SU-DHL-6 (cell line): ENCODE measurements at regions not wholly inside any gene's neighbourhood (a gene's known extent, or its start where the extent isn't known, plus 50 kb on each side); places are given as distances from the start of the nearest gene placed in this dataset.
A peak's percentile ranks its signal among the peaks of the same experiment; 100 is the strongest.

ENCODE experiments used
- H2AFZ ChIP-seq: fragments of 200-600 bp; sonication (generic); 2 replicates; pipeline ENCODE4 v1.6.1; 2014; ENCODE audit warnings: low read depth, mild to moderate bottlenecking, moderate library complexity, mixed read lengths, antibody characterized with exemption, low read length; ENCODE audit not compliant: severe bottlenecking
- H3F3A ChIP-seq: fragments of 200-600 bp; shearing (Covaris generic); 2 replicates; pipeline ENCODE4 v1.6.0; 2016; ENCODE audit warnings: antibody characterized with exemption, mild to moderate bottlenecking; ENCODE audit not compliant: insufficient read depth
- H3K27ac ChIP-seq: fragments of 200-600 bp; sonication (generic); 2 replicates; pipeline ENCODE4 v1.5.1; 2016; ENCODE audit warnings: low read depth, mild to moderate bottlenecking, low read length, moderate library complexity, mixed read lengths
- H3K27me3 ChIP-seq: fragments of 200-600 bp; sonication (generic), shearing (Covaris generic); 2 replicates; pipeline ENCODE4 v1.6.0; 2014; ENCODE audit warnings: mild to moderate bottlenecking, low read length
- H3K36me3 ChIP-seq: fragments of 200-600 bp; sonication (generic); 2 replicates; pipeline ENCODE4 v1.6.1; 2014; ENCODE audit warnings: mild to moderate bottlenecking, low read length, mixed read lengths
- H3K4me2 ChIP-seq: fragments of 300-600, 200-600 bp; shearing (Covaris generic), sonication (generic); 2 replicates; pipeline ENCODE4 v1.6.0; 2014; ENCODE audit warnings: low read length, low read depth, mild to moderate bottlenecking; ENCODE audit not compliant: poor library complexity, severe bottlenecking
- H3K4me3 ChIP-seq: fragments of 200-600 bp; sonication (generic); 2 replicates; pipeline ENCODE4 v1.5.1; 2014; ENCODE audit warnings: antibody characterized with exemption, low read length, mild to moderate bottlenecking, mixed read lengths; ENCODE audit not compliant: insufficient read depth, poor library complexity, severe bottlenecking
- H3K79me2 ChIP-seq: fragments of 200-600 bp; sonication (generic); 2 replicates; pipeline ENCODE4 v1.6.1; 2014; ENCODE audit warnings: mild to moderate bottlenecking, low read length, moderate library complexity; ENCODE audit not compliant: insufficient read depth
- H3K9ac ChIP-seq: fragments of 200-600 bp; sonication (generic); 2 replicates; pipeline ENCODE4 v1.7.0; 2014; ENCODE audit warnings: mild to moderate bottlenecking, low read length
- H3K9me2 ChIP-seq: fragments of 200-600 bp; sonication (generic); replicated peaks from 2 replicates; pipeline ENCODE4 v1.6.1; 2014; ENCODE audit warnings: low read length; ENCODE audit not compliant: insufficient read depth
- H3K9me3 ChIP-seq: fragments of 200-600 bp; sonication (generic); 2 replicates; pipeline ENCODE4 v1.6.1; 2014; ENCODE audit warnings: low read length, mixed read lengths; ENCODE audit not compliant: insufficient read depth
- H4K20me1 ChIP-seq: fragments of 200-600 bp; sonication (generic); 2 replicates; pipeline ENCODE4 v1.6.1; 2014; ENCODE audit warnings: low read depth, mild to moderate bottlenecking, antibody characterized with exemption, low read length, moderate library complexity, mixed read lengths
- CTCF ChIP-seq: fragments of 200-600 bp; sonication (generic); IDR thresholded peaks from one replicate; pipeline ENCODE4 v1.5.1; 2017; ENCODE audit warnings: antibody characterized with exemption, mild to moderate bottlenecking, low read length, moderate library complexity; ENCODE audit not compliant: insufficient read depth, poor library complexity, severe bottlenecking
- EZH2phosphoT487 ChIP-seq: fragments of 200-600 bp; sonication (generic), shearing (Covaris generic); conservative IDR thresholded peaks from 2 replicates; pipeline ENCODE4 v1.6.1; 2018; ENCODE audit warnings: mild to moderate bottlenecking, antibody characterized with exemption, low read length, moderate library complexity, mixed read lengths

DNA sequence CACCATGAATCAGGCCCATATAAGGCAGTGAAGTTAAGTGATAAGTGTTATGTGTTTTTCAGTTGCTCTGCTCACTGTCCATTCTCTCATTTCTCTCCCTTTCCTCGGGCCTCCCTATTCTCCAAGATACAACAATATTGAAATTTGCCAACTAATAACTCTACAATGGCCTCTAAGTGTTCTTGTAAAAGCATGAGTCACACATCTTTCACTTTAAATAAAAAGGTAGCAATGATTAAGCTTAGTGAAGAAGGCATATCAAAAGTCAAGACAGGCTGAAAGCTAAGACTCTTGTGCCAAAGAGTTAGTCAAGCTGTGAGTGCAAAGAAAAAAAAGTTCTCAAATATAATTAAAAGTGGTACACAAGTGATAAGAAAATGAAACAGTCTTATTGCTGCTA is 675.4 kb downstream of the OTOL1 start:
- H3K9me2 ChIP-seq: no peaks in the 10 kb centered on the region
- H3K9ac ChIP-seq: no peak overlapping the region
- H3K9me3 ChIP-seq: no peaks in the 10 kb centered on the region
- H3F3A ChIP-seq: no peaks in the 10 kb centered on the region
- H3K27me3 ChIP-seq: no peaks in the 10 kb centered on the region
- peak overlapping the region; percentile 57 for H2AFZ ChIP-seq
- no peaks in the 10 kb centered on the region for H4K20me1 ChIP-seq
- H3K4me3 ChIP-seq: no peak overlapping the region
- no peak for TF ChIP-seq CTCF
- no peak for TF ChIP-seq EZH2phosphoT487
- no peak overlapping the region for H3K4me2 ChIP-seq
- H3K79me2 ChIP-seq: no peaks in the 10 kb centered on the region
- H3K36me3 ChIP-seq: peaks cover 4% of the 10 kb centered on the region; the same call in 1 of the 2 replicates
- H3K27ac ChIP-seq: no peak overlapping the region

DNA sequence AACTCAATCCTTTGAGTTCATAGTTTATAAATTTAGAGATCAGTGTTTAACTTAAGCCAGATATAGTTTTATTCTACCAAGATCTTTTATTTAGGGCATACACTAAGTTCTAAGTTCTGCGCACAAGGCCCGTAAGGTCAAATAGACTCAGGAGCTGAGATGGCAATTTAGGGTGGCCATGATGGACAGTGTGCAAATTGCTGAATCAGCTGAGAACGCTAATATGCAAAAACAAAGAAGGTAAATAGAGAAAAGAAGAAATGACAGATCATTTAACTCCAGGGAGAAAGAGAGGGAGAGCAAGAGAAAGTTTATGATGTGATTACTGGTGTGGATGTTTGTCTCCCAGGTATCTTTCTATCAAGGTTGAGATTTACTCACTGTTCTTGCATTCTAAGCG is 678.5 kb downstream of the OTOL1 start:
- Histone ChIP-seq H3K4me3 (no peak overlapping the region), H3K9me3 (no peaks in the 10 kb centered on the region), H3K79me2 (no peaks in the 10 kb centered on the region), H3F3A (no peaks in the 10 kb centered on the region), H3K36me3 (peaks cover 4% of the 10 kb centered on the region; the same call in 1 of the 2 replicates), H3K27me3 (no peaks in the 10 kb centered on the region), H3K4me2 (no peak overlapping the region), H3K27ac (no peak overlapping the region), H3K9me2 (no peaks in the 10 kb centered on the region), H3K9ac (no peak overlapping the region), H2AFZ (peak overlapping the region; percentile 48), H4K20me1 (no peaks in the 10 kb centered on the region)
- TF ChIP-seq CTCF: no peak
- TF ChIP-seq EZH2phosphoT487: no peak

GRCh38 chr3:162175878-162176277 is 679.3 kb downstream of the OTOL1 start:
- H3K9me3 ChIP-seq: no peaks in the 10 kb centered on the region
- peak overlapping the region; percentile 22 for H2AFZ ChIP-seq
- no peak overlapping the region for H3K4me2 ChIP-seq
- no peaks in the 10 kb centered on the region for H3K79me2 ChIP-seq
- H3K9ac ChIP-seq: no peak overlapping the region
- peaks cover 4% of the 10 kb centered on the region; the same call in 1 of the 2 replicates for H3K36me3 ChIP-seq
- no peaks in the 10 kb centered on the region for H3F3A ChIP-seq
- H3K27ac ChIP-seq: no peak overlapping the region
- no peaks in the 10 kb centered on the region for H3K9me2 ChIP-seq
- H3K27me3 ChIP-seq: no peaks in the 10 kb centered on the region
- H4K20me1 ChIP-seq: no peaks in the 10 kb centered on the region
- H3K4me3 ChIP-seq: no peak overlapping the region
- TF ChIP-seq CTCF: no peak
- TF ChIP-seq EZH2phosphoT487: no peak
